ENCODE measurements at regions not wholly inside any gene's neighbourhood (a gene's known extent, or its start where the extent isn't known, plus 50 kb on each side); places are given as distances from the start of the nearest gene placed in this dataset.

DNA sequence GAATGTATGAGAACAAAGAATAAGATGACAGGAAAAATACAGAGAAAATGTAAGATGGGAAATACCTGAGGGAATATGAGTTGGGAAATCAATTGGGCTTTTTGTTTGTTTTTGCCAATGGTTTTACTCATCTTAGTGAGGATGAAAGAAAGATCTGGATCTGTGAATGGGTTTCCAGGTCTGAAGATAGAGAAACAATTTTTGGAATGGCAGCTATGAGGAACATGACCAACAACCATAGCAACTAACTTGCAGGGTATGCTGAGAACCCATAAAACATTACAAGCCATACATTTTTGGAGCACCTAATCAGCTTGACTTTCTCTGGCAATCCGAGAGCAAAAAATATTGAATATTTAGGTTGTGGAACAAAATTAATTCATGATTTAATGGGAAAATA, 290.0 kb downstream of the KCTD12 start:
- Histone ChIP-seq H3K27me3 (replicated peaks; ENCODE audit: insufficient read depth, low read length) (no peaks in the 10 kb centered on the region), H3K4me2 (ENCODE audit: low read depth, low read length) (no peak overlapping the region), H2AFZ (ENCODE audit: low read length) (no peak overlapping the region), H3K4me3 (ENCODE audit: low read length) (no peak overlapping the region), H3K9me3 (replicated peaks; ENCODE audit: insufficient read depth, low read length) (no peaks in the 10 kb centered on the region), H4K20me1 (ENCODE audit: insufficient read depth, low read length) (no peaks in the 10 kb centered on the region), H3K79me2 (ENCODE audit: low read length) (no peaks in the 10 kb centered on the region), H3K4me1 (ENCODE audit: low read length) (no peaks in the 10 kb centered on the region), H3K9ac (ENCODE audit: low read length) (no peak overlapping the region), H3K36me3 (replicated peaks; ENCODE audit: insufficient read depth, low read length) (no peaks in the 10 kb centered on the region), H3F3A (ENCODE audit: insufficient read depth, low read length) (no peaks in the 10 kb centered on the region), H3K27ac (ENCODE audit: low read length) (no peak overlapping the region), H3K9me2 (replicated peaks; ENCODE audit: insufficient read depth, low read length) (no peaks in the 10 kb centered on the region)
- TF ChIP-seq, protein P1, sequence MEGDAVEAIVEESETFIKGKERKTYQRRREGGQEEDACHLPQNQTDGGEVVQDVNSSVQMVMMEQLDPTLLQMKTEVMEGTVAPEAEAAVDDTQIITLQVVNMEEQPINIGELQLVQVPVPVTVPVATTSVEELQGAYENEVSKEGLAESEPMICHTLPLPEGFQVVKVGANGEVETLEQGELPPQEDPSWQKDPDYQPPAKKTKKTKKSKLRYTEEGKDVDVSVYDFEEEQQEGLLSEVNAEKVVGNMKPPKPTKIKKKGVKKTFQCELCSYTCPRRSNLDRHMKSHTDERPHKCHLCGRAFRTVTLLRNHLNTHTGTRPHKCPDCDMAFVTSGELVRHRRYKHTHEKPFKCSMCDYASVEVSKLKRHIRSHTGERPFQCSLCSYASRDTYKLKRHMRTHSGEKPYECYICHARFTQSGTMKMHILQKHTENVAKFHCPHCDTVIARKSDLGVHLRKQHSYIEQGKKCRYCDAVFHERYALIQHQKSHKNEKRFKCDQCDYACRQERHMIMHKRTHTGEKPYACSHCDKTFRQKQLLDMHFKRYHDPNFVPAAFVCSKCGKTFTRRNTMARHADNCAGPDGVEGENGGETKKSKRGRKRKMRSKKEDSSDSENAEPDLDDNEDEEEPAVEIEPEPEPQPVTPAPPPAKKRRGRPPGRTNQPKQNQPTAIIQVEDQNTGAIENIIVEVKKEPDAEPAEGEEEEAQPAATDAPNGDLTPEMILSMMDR (IDR thresholded peaks at IDR 0.05; ENCODE audit: low read length), result no peak
- TF ChIP-seq EZH2 (optimal IDR thresholded peaks at IDR 0.05; ENCODE audit: low read depth, low read length) (no peak), EZH2phosphoT487 (IDR thresholded peaks at IDR 0.05; ENCODE audit: low read length) (no peak)
- no peak for DNase-seq

DNA sequence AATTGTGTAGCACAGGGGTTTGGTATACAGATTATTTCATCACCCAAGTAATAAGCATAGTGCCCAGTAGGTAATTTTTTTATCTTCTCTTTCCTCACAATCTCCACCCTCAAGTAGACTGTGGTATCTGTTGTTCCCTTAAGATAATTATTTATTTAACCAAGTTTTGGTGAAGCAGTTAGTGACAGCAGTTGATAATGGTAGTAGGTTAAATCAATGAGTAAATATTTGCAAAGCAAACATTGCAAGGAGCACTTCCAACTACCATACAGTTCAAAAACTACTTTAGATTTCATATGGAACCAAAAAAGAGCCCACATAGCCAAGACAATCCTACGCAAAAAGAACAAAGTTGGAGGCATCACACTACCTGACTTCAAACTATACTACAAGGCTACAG, 291.8 kb downstream of the KCTD12 start:
- H3K36me3 ChIP-seq (replicated peaks; ENCODE audit: insufficient read depth, low read length), result no peaks in the 10 kb centered on the region
- TF ChIP-seq EZH2phosphoT487 (IDR thresholded peaks at IDR 0.05; ENCODE audit: low read length) (no peak), EZH2 (optimal IDR thresholded peaks at IDR 0.05; ENCODE audit: low read depth, low read length) (no peak)
- TF ChIP-seq, protein P1 (IDR thresholded peaks at IDR 0.05; ENCODE audit: low read length), result no peak
- DNase-seq, result no peak
- H3K4me1 ChIP-seq (ENCODE audit: low read length), result no peaks in the 10 kb centered on the region
- H4K20me1 ChIP-seq (ENCODE audit: insufficient read depth, low read length), result no peaks in the 10 kb centered on the region
- H3K79me2 ChIP-seq (ENCODE audit: low read length), result no peaks in the 10 kb centered on the region
- H3K27ac ChIP-seq (ENCODE audit: low read length), result no peak overlapping the region
- no peak overlapping the region for H3K9ac ChIP-seq (ENCODE audit: low read length)
- H3K9me2 ChIP-seq (replicated peaks; ENCODE audit: insufficient read depth, low read length), result no peaks in the 10 kb centered on the region
- H3F3A ChIP-seq (ENCODE audit: insufficient read depth, low read length), result no peaks in the 10 kb centered on the region
- H3K9me3 ChIP-seq (replicated peaks; ENCODE audit: insufficient read depth, low read length), result no peaks in the 10 kb centered on the region
- H3K4me2 ChIP-seq (ENCODE audit: low read depth, low read length), result no peak overlapping the region
- no peaks in the 10 kb centered on the region for H3K27me3 ChIP-seq (replicated peaks; ENCODE audit: insufficient read depth, low read length)
- H3K4me3 ChIP-seq (ENCODE audit: low read length), result no peak overlapping the region
- H2AFZ ChIP-seq (ENCODE audit: low read length), result no peak overlapping the region

DNA sequence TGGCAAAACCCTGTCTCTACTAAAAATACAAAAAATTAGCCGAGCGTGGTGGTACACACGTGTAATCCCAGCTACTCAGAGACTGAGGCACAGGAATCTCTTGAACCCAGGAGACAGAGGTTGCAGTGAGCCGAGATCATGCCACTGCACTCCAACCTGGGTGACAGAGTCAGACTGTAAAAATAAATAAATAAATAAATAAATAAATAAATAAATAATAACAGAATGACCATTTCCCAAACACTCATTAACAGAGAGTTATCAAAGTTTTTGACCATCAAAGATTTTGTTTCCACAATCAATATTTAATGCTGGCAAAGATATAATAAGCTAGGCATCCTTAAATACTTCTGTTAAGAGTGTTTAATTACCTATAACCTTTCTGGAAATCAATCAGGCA, 299.4 kb downstream of the KCTD12 start:
- H3K4me3 ChIP-seq (ENCODE audit: low read length), result no peak overlapping the region
- H3K4me1 ChIP-seq (ENCODE audit: low read length), result no peaks in the 10 kb centered on the region
- no peaks in the 10 kb centered on the region for H3K79me2 ChIP-seq (ENCODE audit: low read length)
- no peaks in the 10 kb centered on the region for H3K36me3 ChIP-seq (replicated peaks; ENCODE audit: insufficient read depth, low read length)
- H3K9me3 ChIP-seq (replicated peaks; ENCODE audit: insufficient read depth, low read length), result no peaks in the 10 kb centered on the region
- H2AFZ ChIP-seq (ENCODE audit: low read length), result no peak overlapping the region
- no peaks in the 10 kb centered on the region for H3K9me2 ChIP-seq (replicated peaks; ENCODE audit: insufficient read depth, low read length)
- H3K27me3 ChIP-seq (replicated peaks; ENCODE audit: insufficient read depth, low read length), result no peaks in the 10 kb centered on the region
- no peak for DNase-seq
- no peak overlapping the region for H3K4me2 ChIP-seq (ENCODE audit: low read depth, low read length)
- H3K9ac ChIP-seq (ENCODE audit: low read length), result no peak overlapping the region
- H4K20me1 ChIP-seq (ENCODE audit: insufficient read depth, low read length), result no peaks in the 10 kb centered on the region
- H3K27ac ChIP-seq (ENCODE audit: low read length), result no peak overlapping the region
- no peaks in the 10 kb centered on the region for H3F3A ChIP-seq (ENCODE audit: insufficient read depth, low read length)
- TF ChIP-seq, protein P1 (IDR thresholded peaks at IDR 0.05; ENCODE audit: low read length), result no peak
- TF ChIP-seq EZH2phosphoT487 (IDR thresholded peaks at IDR 0.05; ENCODE audit: low read length), result no peak
- no peak for TF ChIP-seq EZH2 (optimal IDR thresholded peaks at IDR 0.05; ENCODE audit: low read depth, low read length)

Measured in MM.1S (cell line).